Caco-2 (cell line): ENCODE measurements at regions not wholly inside any gene's neighbourhood (a gene's known extent, or its start where the extent isn't known, plus 50 kb on each side); places are given as distances from the start of the nearest gene placed in this dataset.

Experiments
- BruUV-seq: library from RNA; stranded (reverse); fragments of 400-500 nt; replicated peaks from 2 replicates; lab custom pipeline; 2021; lab: Mats Ljungman, UMichigan
- CTCF ChIA-PET: fragments of 300-600 bp; sonication (Branson Sonifier 250); formaldehyde crosslinking; loops from one replicate; lab custom pipeline; 2022; ENCODE audit warnings: antibody characterized with exemption; lab: Charles Lee
- POLR2A ChIA-PET: fragments of 300-600 bp; sonication (Branson Sonifier 250); formaldehyde crosslinking; loops from one replicate; lab custom pipeline; 2022; ENCODE audit warnings: antibody characterized with exemption; lab: Charles Lee
- DNase-seq, 2 experiments: peaks; one replicate each; pipeline versions ENCODE4 v3.0.0 to v3.0.0-alpha.2; 2020 to 2022
- H3K27me3 ChIP-seq: replicated peaks from 2 replicates; pipeline ENCODE4 v1.6.0; 2011; ENCODE audit warnings: low read length; ENCODE audit not compliant: control insufficient read depth, insufficient read depth
- H3K36me3 ChIP-seq: 2 replicates; pipeline ENCODE4 v1.5.1; 2011; ENCODE audit warnings: low read length; ENCODE audit not compliant: control insufficient read depth, insufficient read depth
- H3K4me1 ChIP-seq: fragments of 250-450 bp; sonication (Bioruptor Pico); 2 replicates; pipeline ENCODE4 v1.5.1; 2020; ENCODE audit warnings: mild to moderate bottlenecking
- H3K4me3 ChIP-seq: 2 replicates; pipeline ENCODE4 v1.5.1; 2011; ENCODE audit warnings: low read depth, mild to moderate bottlenecking, control low read depth, low read length
- H3K9me3 ChIP-seq: fragments of 250-450 bp; sonication (Bioruptor Pico); 2 replicates; pipeline ENCODE4 v1.5.1; 2020; ENCODE audit warnings: mild to moderate bottlenecking, moderate library complexity
- H3K27ac Mint-ChIP-seq: one replicate; pipeline ENCODE4 v1.8.0; 2022; ENCODE audit warnings: mixed read lengths; ENCODE audit not compliant: unreplicated experiment
- H3K27me3 Mint-ChIP-seq: one replicate; pipeline ENCODE4 v1.8.0; 2022; ENCODE audit warnings: mixed read lengths; ENCODE audit not compliant: insufficient read depth, unreplicated experiment
- H3K36me3 Mint-ChIP-seq: one replicate; pipeline ENCODE4 v1.8.0; 2022; ENCODE audit warnings: mild to moderate bottlenecking, mixed read lengths; ENCODE audit not compliant: insufficient read depth, unreplicated experiment
- H3K4me1 Mint-ChIP-seq: one replicate; pipeline ENCODE4 v1.8.0; 2022; ENCODE audit warnings: low read depth, mixed read lengths; ENCODE audit not compliant: unreplicated experiment
- H3K4me3 Mint-ChIP-seq: one replicate; pipeline ENCODE4 v1.8.0; 2022; ENCODE audit warnings: mild to moderate bottlenecking, moderate library complexity, mixed read lengths; ENCODE audit not compliant: unreplicated experiment
- H3K9me3 Mint-ChIP-seq: one replicate; pipeline ENCODE4 v1.8.0; 2022; ENCODE audit warnings: mixed read lengths; ENCODE audit not compliant: unreplicated experiment
- CTCF ChIP-seq, 2 experiments: fragments of 200-600 bp in 1 of 2; IDR thresholded peaks; 1 replicate in 1 of 2; 2 replicates in 1 of 2; pipeline versions ENCODE4 v1.5.1 to v1.8.0; 2011 to 2022; ENCODE audit warnings: antibody characterized with exemption in 1 of 2, control low read depth in 1 of 2, inconsistent platforms in 1 of 2, low read depth in 1 of 2, low read length in 1 of 2, mild to moderate bottlenecking in 1 of 2, moderate library complexity in 1 of 2; ENCODE audit not compliant: insufficient read depth in 1 of 2, severe bottlenecking in 1 of 2, unreplicated experiment in 1 of 2
- intact Hi-C: fragments of 100-400 bp; cut with micrococcal nuclease; formaldehyde crosslinking; loops from one replicate; pipeline ENCODE4 v1.10.0; 2022; ENCODE audit not compliant: unreplicated experiment

DNA sequence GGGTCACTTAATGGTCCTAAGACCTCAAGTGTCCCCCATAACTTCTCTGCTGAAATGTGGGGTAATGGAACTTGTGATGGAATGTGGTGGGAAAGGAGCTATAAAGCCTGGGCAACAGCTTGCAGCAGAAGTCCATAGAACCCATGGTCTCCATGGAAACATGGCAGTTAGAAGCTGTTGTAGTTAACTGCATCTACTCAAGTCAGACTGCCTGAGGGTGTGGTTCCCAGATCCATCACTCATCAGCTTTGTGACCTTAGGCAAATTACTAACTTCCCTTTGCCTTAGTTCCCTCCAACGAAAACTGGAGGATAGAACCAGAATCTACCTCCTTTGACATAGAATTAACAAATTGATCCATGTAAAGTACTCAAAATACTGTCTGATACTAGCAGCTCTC, 113.0 kb downstream of the SPATA18 start:
- no peaks in the 10 kb centered on the region for H3K9me3 Mint-ChIP-seq
- DNase-seq, result no peak
- POLR2A ChIA-PET, result no interaction called here

GRCh38 chr4:52172166-52172565, 121.1 kb downstream of the SPATA18 start:
- intact Hi-C loops, result no loop called here
- Mint-ChIP-seq H3K4me3 (no peak overlapping the region), H3K9me3 (no peaks in the 10 kb centered on the region), H3K36me3 (no peaks in the 10 kb centered on the region), H3K4me1 (no peaks in the 10 kb centered on the region), H3K27me3 (peaks cover 2% of the 10 kb centered on the region), H3K27ac (no peak overlapping the region)
- POLR2A ChIA-PET, result no interaction called here
- CTCF ChIA-PET, result no interaction called here
- no peaks in the 10 kb centered on the region for H3K9me3 ChIP-seq
- H3K4me1 ChIP-seq, result no peaks in the 10 kb centered on the region
- no peaks in the 10 kb centered on the region for H3K36me3 ChIP-seq
- no peaks in the 10 kb centered on the region for H3K27me3 ChIP-seq
- DNase-seq, result no peak
- no peak overlapping the region for H3K4me3 ChIP-seq
- no peak for TF ChIP-seq CTCF (IDR thresholded peaks at IDR 0.05; ENCODE audit: insufficient read depth in 1 of 2, low read depth in 1 of 2, low read length in 1 of 2, severe bottlenecking in 1 of 2, unreplicated experiment in 1 of 2)
- BruUV-seq, result no TSS peak

More for the DNA sequence above, 113.0 kb downstream of the SPATA18 start:
- no peaks in the 10 kb centered on the region for H3K9me3 ChIP-seq
- Mint-ChIP-seq H3K27ac (no peak overlapping the region), H3K4me1 (no peaks in the 10 kb centered on the region), H3K27me3 (peaks cover 4% of the 10 kb centered on the region), H3K36me3 (no peaks in the 10 kb centered on the region), H3K4me3 (no peak overlapping the region)
- TF ChIP-seq CTCF (IDR thresholded peaks at IDR 0.05; ENCODE audit: insufficient read depth in 1 of 2, low read depth in 1 of 2, low read length in 1 of 2, severe bottlenecking in 1 of 2, unreplicated experiment in 1 of 2), result no peak
- no TSS peak for BruUV-seq
- H3K4me3 ChIP-seq, result no peak overlapping the region
- H3K36me3 ChIP-seq, result no peaks in the 10 kb centered on the region
- H3K4me1 ChIP-seq, result no peaks in the 10 kb centered on the region
- CTCF ChIA-PET, result no interaction called here
- no peaks in the 10 kb centered on the region for H3K27me3 ChIP-seq
- intact Hi-C loops, result no loop called here

GRCh38 chr4:52173470-52174045, 122.5 kb downstream of the SPATA18 start:
- Histone ChIP-seq H3K4me3 (no peak overlapping the region), H3K9me3 (no peaks in the 10 kb centered on the region), H3K4me1 (no peaks in the 10 kb centered on the region), H3K36me3 (no peaks in the 10 kb centered on the region), H3K27me3 (no peaks in the 10 kb centered on the region)
- Mint-ChIP-seq H3K27ac (no peak overlapping the region), H3K9me3 (no peaks in the 10 kb centered on the region), H3K4me3 (no peak overlapping the region), H3K27me3 (peaks cover 2% of the 10 kb centered on the region), H3K4me1 (no peaks in the 10 kb centered on the region), H3K36me3 (no peaks in the 10 kb centered on the region)
- no TSS peak for BruUV-seq
- POLR2A ChIA-PET, result no interaction called here
- TF ChIP-seq CTCF (IDR thresholded peaks at IDR 0.05; ENCODE audit: insufficient read depth in 1 of 2, low read depth in 1 of 2, low read length in 1 of 2, severe bottlenecking in 1 of 2, unreplicated experiment in 1 of 2), result no peak
- CTCF ChIA-PET, result no interaction called here
- no peak for DNase-seq
- intact Hi-C loops, result no loop called here
